ENCODE measurements at regions not wholly inside any gene's neighbourhood (a gene's known extent, or its start where the extent isn't known, plus 50 kb on each side); places are given as distances from the start of the nearest gene placed in this dataset.

DNA sequence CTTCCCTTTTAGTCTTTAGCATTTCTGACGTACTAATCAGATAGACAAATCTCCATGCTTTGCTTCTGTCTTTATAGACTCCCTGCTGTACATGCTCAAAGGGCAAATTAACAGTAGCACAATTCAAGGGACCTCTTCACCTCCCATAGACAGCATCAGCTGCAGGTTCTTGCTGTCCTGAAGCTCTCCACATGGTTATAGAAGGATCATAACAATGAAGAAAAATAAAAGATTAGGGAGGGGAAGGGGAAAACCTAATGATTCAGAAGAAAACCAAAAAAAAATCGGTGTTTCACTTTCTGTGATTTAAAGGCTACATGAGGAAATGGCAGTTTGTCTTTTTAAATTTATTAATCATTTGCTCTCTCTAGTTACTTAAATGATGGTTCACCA lies 155.5 kb downstream of the PTCSC3 start:
- BruUV-seq (replicated peaks) = no TSS peak
- Mint-ChIP-seq H3K27ac (ENCODE audit: low read depth, unreplicated experiment) (no peak overlapping the region), H3K4me3 (ENCODE audit: unreplicated experiment) (no peak overlapping the region), H3K36me3 (ENCODE audit: insufficient read depth, unreplicated experiment) (no peaks in the 10 kb centered on the region), H3K9me3 (ENCODE audit: unreplicated experiment) (no peaks in the 10 kb centered on the region), H3K27me3 (ENCODE audit: insufficient read depth, unreplicated experiment) (no peaks in the 10 kb centered on the region), H3K4me1 (ENCODE audit: insufficient read depth, unreplicated experiment) (no peaks in the 10 kb centered on the region)
- DNase-seq (ENCODE audit: unreplicated experiment) = no peak
- ChIA-PET CTCF (no interaction called here), POLR2A (no interaction called here)
- TF ChIP-seq, protein P1, sequence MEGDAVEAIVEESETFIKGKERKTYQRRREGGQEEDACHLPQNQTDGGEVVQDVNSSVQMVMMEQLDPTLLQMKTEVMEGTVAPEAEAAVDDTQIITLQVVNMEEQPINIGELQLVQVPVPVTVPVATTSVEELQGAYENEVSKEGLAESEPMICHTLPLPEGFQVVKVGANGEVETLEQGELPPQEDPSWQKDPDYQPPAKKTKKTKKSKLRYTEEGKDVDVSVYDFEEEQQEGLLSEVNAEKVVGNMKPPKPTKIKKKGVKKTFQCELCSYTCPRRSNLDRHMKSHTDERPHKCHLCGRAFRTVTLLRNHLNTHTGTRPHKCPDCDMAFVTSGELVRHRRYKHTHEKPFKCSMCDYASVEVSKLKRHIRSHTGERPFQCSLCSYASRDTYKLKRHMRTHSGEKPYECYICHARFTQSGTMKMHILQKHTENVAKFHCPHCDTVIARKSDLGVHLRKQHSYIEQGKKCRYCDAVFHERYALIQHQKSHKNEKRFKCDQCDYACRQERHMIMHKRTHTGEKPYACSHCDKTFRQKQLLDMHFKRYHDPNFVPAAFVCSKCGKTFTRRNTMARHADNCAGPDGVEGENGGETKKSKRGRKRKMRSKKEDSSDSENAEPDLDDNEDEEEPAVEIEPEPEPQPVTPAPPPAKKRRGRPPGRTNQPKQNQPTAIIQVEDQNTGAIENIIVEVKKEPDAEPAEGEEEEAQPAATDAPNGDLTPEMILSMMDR (IDR thresholded peaks at IDR 0.05; ENCODE audit: unreplicated experiment) = no peak
- intact Hi-C loops (cut with micrococcal nuclease) = no loop called here

DNA sequence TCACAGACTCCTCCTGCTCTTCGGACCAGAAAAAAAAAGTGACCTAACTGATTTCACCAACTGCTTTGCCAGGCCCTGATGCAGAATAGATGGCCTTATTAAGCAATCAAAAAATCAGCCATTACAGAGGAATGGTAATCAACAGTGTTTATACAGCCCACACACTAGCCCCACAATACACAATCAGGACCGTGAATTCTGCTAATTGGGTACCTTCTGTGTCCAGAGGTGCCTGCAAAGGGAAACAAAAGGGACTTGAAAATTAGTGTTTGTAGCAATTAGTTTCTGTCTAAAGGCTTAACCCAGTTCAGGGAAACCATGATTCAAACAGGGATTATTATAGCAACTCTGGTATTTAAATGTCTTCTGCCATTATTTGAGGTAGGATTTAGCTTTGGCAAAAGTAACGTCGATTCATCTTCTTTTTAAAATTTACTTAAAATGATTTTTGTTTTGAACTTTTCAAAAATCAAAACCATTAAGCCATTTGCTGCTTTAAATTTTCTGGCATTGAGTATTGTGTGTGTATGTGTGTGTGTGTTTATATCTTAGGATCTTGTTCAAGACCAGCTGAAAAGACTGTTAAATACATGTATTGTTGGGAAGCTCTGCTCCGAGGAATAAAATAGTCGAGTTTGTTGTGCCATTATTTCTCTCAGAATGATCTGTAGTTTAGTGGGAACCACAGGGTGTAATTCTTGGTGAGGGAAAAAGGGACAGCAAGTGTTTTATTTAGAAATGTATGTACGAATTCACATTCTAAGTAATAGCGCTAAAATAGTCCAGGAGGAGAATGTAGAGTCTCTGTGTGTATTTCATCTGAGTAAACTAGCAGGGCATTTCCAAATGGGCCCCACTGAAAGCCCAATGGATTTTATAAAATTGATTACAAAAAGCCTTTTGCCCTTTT lies 156.1 kb downstream of the PTCSC3 start:
- ChIA-PET CTCF (no interaction called here), POLR2A (interaction anchor here (1.6 kb wide), 1 partner anchor 37 kb away, joined by 4 read pairs; no protein-coding TSS in a partner anchor)
- BruUV-seq (replicated peaks) = no TSS peak
- DNase-seq (ENCODE audit: unreplicated experiment) = no peak
- TF ChIP-seq, protein P1 (IDR thresholded peaks at IDR 0.05; ENCODE audit: unreplicated experiment) = no peak
- Mint-ChIP-seq H3K9me3 (ENCODE audit: unreplicated experiment) (no peaks in the 10 kb centered on the region), H3K27me3 (ENCODE audit: insufficient read depth, unreplicated experiment) (no peaks in the 10 kb centered on the region), H3K4me1 (ENCODE audit: insufficient read depth, unreplicated experiment) (no peaks in the 10 kb centered on the region), H3K27ac (ENCODE audit: low read depth, unreplicated experiment) (no peak overlapping the region), H3K36me3 (ENCODE audit: insufficient read depth, unreplicated experiment) (no peaks in the 10 kb centered on the region), H3K4me3 (ENCODE audit: unreplicated experiment) (no peak overlapping the region)
- intact Hi-C loops (cut with micrococcal nuclease) = no loop called here

DNA sequence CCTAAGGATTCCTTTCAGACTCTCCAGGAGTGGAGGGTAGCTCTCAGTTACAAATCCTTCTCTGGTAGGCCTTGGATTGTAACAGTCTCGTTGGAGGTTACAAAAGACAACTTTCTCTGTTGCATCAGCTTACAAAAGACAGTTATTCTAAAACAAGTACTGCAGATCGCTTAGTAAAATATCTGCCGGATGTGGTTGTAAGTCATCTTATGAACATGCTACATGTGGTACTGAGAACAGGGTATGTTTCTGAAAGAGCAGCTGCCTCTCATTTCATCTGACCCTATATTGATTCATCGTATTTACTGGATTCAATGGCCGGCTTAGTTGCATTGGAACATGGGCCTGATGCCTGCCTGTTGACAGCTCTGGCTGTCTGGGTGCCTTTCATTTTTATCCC lies 157.4 kb downstream of the PTCSC3 start:
- POLR2A ChIA-PET = interaction anchor here (1.6 kb wide), 1 partner anchor 38 kb away, joined by 4 read pairs; no protein-coding TSS in a partner anchor
- H3K27ac Mint-ChIP-seq (ENCODE audit: low read depth, unreplicated experiment) = no peak overlapping the region
- H3K4me3 Mint-ChIP-seq (ENCODE audit: unreplicated experiment) = no peak overlapping the region
- DNase-seq (ENCODE audit: unreplicated experiment) = no peak
- CTCF ChIA-PET = interaction anchor here (1.0 to 1.6 kb wide), 2 partner anchors 18 to 139 kb away, joined by 3 to 4 read pairs; no protein-coding TSS in a partner anchor
- no peaks in the 10 kb centered on the region for H3K36me3 Mint-ChIP-seq (ENCODE audit: insufficient read depth, unreplicated experiment)
- H3K4me1 Mint-ChIP-seq (ENCODE audit: insufficient read depth, unreplicated experiment) = no peaks in the 10 kb centered on the region
- intact Hi-C loops (cut with micrococcal nuclease) = no loop called here
- BruUV-seq (replicated peaks) = no TSS peak
- H3K27me3 Mint-ChIP-seq (ENCODE audit: insufficient read depth, unreplicated experiment) = no peaks in the 10 kb centered on the region
- no peaks in the 10 kb centered on the region for H3K9me3 Mint-ChIP-seq (ENCODE audit: unreplicated experiment)
- TF ChIP-seq, protein P1 (IDR thresholded peaks at IDR 0.05; ENCODE audit: unreplicated experiment) = no peak

DNA sequence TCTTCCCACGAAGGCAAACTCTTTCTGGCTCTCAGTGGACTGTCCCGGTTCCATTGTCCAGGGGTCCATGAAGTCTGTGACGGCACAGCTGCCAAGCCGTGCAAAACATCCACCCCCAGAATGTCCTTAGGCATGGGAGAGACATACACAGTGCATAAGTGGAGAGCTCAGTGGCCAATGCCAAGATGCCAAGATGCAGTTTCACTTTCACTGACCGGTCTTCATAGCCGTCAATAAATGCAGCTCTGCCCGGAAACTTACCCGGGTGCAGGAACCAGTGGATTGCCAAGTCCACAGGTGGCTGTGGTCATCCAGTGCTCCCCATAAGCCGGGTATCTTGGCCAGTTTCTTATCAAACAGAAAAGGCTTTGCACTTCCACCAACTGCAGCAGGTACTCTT lies 162.3 kb downstream of the PTCSC3 start:
- Mint-ChIP-seq H3K4me1 (ENCODE audit: insufficient read depth, unreplicated experiment) (no peaks in the 10 kb centered on the region), H3K36me3 (ENCODE audit: insufficient read depth, unreplicated experiment) (no peaks in the 10 kb centered on the region), H3K4me3 (ENCODE audit: unreplicated experiment) (no peak overlapping the region), H3K27me3 (ENCODE audit: insufficient read depth, unreplicated experiment) (no peaks in the 10 kb centered on the region), H3K9me3 (ENCODE audit: unreplicated experiment) (no peaks in the 10 kb centered on the region), H3K27ac (ENCODE audit: low read depth, unreplicated experiment) (no peak overlapping the region)
- ChIA-PET CTCF (no interaction called here), POLR2A (no interaction called here)
- no peak for DNase-seq (ENCODE audit: unreplicated experiment)
- BruUV-seq (replicated peaks) = no TSS peak
- TF ChIP-seq, protein P1 (IDR thresholded peaks at IDR 0.05; ENCODE audit: unreplicated experiment) = no peak
- intact Hi-C loops (cut with micrococcal nuclease) = no loop called here

All from MCF 10A (cell line).